HepG2 (cell line): ENCODE measurements at regions not wholly inside any gene's neighbourhood (a gene's known extent, or its start where the extent isn't known, plus 50 kb on each side); places are given as distances from the start of the nearest gene placed in this dataset.

Source experiments
- ATAC-seq: fragments of 200-7000 bp; cut with Tn5 transposase; 3 replicates; pipeline ENCODE4 v1.9.1; 2020; ENCODE audit warnings: mild to moderate bottlenecking, moderate library complexity
- BruUV-seq: library from RNA; stranded (reverse); fragments of 400-500 nt; replicated peaks from 2 replicates; lab custom pipeline; 2021; lab: Mats Ljungman, UMichigan
- CTCF ChIA-PET: fragments of 300-600 bp; formaldehyde crosslinking; extraction: SDS; loops from one replicate; lab custom pipeline; 2021; ENCODE audit warnings: low total read pairs, inconsistent platforms, low intra/inter-chr PET ratio; lab: Yijun Ruan, JAX
- POLR2A ChIA-PET: fragments of 350-600 bp; sonication (Branson Sonifier 250); formaldehyde crosslinking; loops from one replicate; lab custom pipeline; 2020; ENCODE audit warnings: antibody characterized with exemption, inconsistent platforms; lab: Yijun Ruan, JAX
- DNase-seq: peaks from one replicate; pipeline ENCODE4 v3.0.0-alpha.2; 2015; ENCODE audit warnings: low spot score
- FAIRE-seq: peaks from 3 replicates; lab custom pipeline; 2011; peaks lifted over from hg19 to GRCh38; lab: Jason Lieb, UNC
- H2AFZ ChIP-seq: one replicate; pipeline ENCODE4 v1.6.1; 2011; ENCODE audit warnings: low read length, inconsistent platforms
- H3K27ac ChIP-seq: fragments of 300-600 bp; 3 replicates; pipeline ENCODE4 v1.8.0; 2011; ENCODE audit warnings: mixed run types, mild to moderate bottlenecking, mixed read lengths, low read length, inconsistent platforms; ENCODE audit not compliant: insufficient read depth; ENCODE audit errors: extremely low read length
- H3K27me3 ChIP-seq, 2 experiments: fragments of 200-600 bp in 1 of 2; 2 replicates in 1 of 2; 3 replicates in 1 of 2; pipeline versions ENCODE4 v1.6.0 to v1.8.0; 2011; ENCODE audit warnings: low read length in 2 of 2, mild to moderate bottlenecking in 2 of 2, moderate library complexity in 2 of 2, inconsistent platforms in 1 of 2; ENCODE audit not compliant: insufficient read depth in 2 of 2, control insufficient read depth in 1 of 2
- H3K36me3 ChIP-seq, 2 experiments: fragments of 200-600 bp in 1 of 2; replicated peaks in 1 of 2; 2 replicates in 1 of 2; 3 replicates in 1 of 2; pipeline versions ENCODE4 v1.5.1 to v1.8.0; 2011; ENCODE audit warnings: low read length in 2 of 2, inconsistent platforms in 1 of 2; ENCODE audit not compliant: insufficient read depth in 2 of 2, control insufficient read depth in 1 of 2
- H3K4me1 ChIP-seq: 2 replicates; pipeline ENCODE4 v1.5.1; 2012; ENCODE audit warnings: low read length, inconsistent platforms; ENCODE audit not compliant: insufficient read depth
- H3K4me2 ChIP-seq: 2 replicates; pipeline ENCODE4 v1.6.0; 2011; ENCODE audit warnings: low read depth, low read length, inconsistent platforms
- H3K4me3 ChIP-seq, 3 experiments: fragments of 200-600 bp in 1 of 3; sonication (generic), shearing (Covaris generic) in 1 of 3; replicated peaks in 1 of 3; 2 replicates each; pipeline ENCODE4 v1.5.1; 2011 to 2016; ENCODE audit warnings: low read length in 3 of 3, inconsistent platforms in 2 of 3, low read depth in 2 of 3, mild to moderate bottlenecking in 2 of 3, control low read depth in 1 of 3, mixed read lengths in 1 of 3; ENCODE audit not compliant: insufficient read depth in 1 of 3
- H3K79me2 ChIP-seq: one replicate; pipeline ENCODE4 v1.6.1; 2011; ENCODE audit warnings: low read length, inconsistent platforms; ENCODE audit not compliant: insufficient read depth
- H3K9ac ChIP-seq: 2 replicates; pipeline ENCODE4 v1.6.0; 2011; ENCODE audit warnings: mild to moderate bottlenecking, low read depth, low read length, inconsistent platforms; ENCODE audit not compliant: insufficient read depth
- H3K9me3 ChIP-seq: 2 replicates; pipeline ENCODE4 v1.5.1; 2012; ENCODE audit warnings: mild to moderate bottlenecking, low read length
- H4K20me1 ChIP-seq: 2 replicates; pipeline ENCODE4 v1.6.0; 2011; ENCODE audit warnings: inconsistent platforms, mild to moderate bottlenecking, low read length, moderate library complexity; ENCODE audit not compliant: insufficient read depth
- CC2D1A ChIP-seq: sonication (generic); formaldehyde crosslinking; IDR thresholded peaks from 2 replicates; pipeline ENCODE4 v1.8.1; 2023; ENCODE audit warnings: mild to moderate bottlenecking, missing genetic modification reagents
- CHCHD3 ChIP-seq: sonication (generic); formaldehyde crosslinking; IDR thresholded peaks from 2 replicates; pipeline ENCODE4 v1.8.0; 2022; ENCODE audit warnings: mild to moderate bottlenecking, missing genetic modification reagents, moderate library complexity
- EZH2 ChIP-seq: conservative IDR thresholded peaks from 2 replicates; pipeline ENCODE4 v1.6.1; 2012; ENCODE audit warnings: mild to moderate bottlenecking, low read depth, low read length, moderate library complexity
- RELA ChIP-seq: sonication (generic); formaldehyde crosslinking; IDR thresholded peaks from 2 replicates; pipeline ENCODE4 v1.4.0; 2020; ENCODE audit warnings: missing genetic modification reagents
- RFX5 ChIP-seq: IDR thresholded peaks from 2 replicates; pipeline ENCODE4 v1.6.1; 2011; ENCODE audit warnings: low read depth, low read length, improper control_type of control experiment
- RFXAP ChIP-seq: sonication (generic); formaldehyde crosslinking; IDR thresholded peaks from 2 replicates; pipeline ENCODE4 v1.4.0; 2020; ENCODE audit warnings: missing genetic modification reagents, borderline replicate concordance
- SIX4 ChIP-seq: sonication (generic); formaldehyde crosslinking; IDR thresholded peaks from 2 replicates; pipeline ENCODE4 v1.4.0; 2020; ENCODE audit warnings: missing genetic modification reagents
- SRSF1 ChIP-seq: fragments of 200-400 bp; formaldehyde crosslinking; optimal IDR thresholded peaks from 2 replicates; pipeline ENCODE3; 2017; ENCODE audit warnings: mild to moderate bottlenecking, low read depth, low read length, moderate library complexity
- TCF7 ChIP-seq: sonication (generic); IDR thresholded peaks from 2 replicates; pipeline ENCODE4 v1.6.1; 2016; ENCODE audit warnings: antibody characterized with exemption, low read depth
- TCF7L2 ChIP-seq: IDR thresholded peaks from 2 replicates; pipeline ENCODE4 v1.6.1; 2011; ENCODE audit warnings: mild to moderate bottlenecking, low read depth, low read length, moderate library complexity
- ZNF160 ChIP-seq: sonication (generic); formaldehyde crosslinking; IDR thresholded peaks from 2 replicates; pipeline ENCODE4 v1.8.0; 2022; ENCODE audit warnings: mild to moderate bottlenecking, inconsistent platforms, missing genetic modification reagents
- ZSCAN25 ChIP-seq: sonication (generic); formaldehyde crosslinking; IDR thresholded peaks from 2 replicates; pipeline ENCODE4 v1.8.0; 2022; ENCODE audit warnings: mild to moderate bottlenecking, missing genetic modification reagents
- WGBS: methylation state at CpG from one replicate; pipeline ENCODE4 v1.1.6; 2017; ENCODE audit warnings: low lambda C conversion rate; 5-methylcytosine and 5-hydroxymethylcytosine counted together
- in situ Hi-C: cut with HindIII; loops from 2 replicates; pipeline ENCODE4 v1.10.0; 2017; ENCODE audit warnings: low pct_unique_long_range_greater_than_20kb; ENCODE audit not compliant: extremely low pct_ligation_motif_present
- intact Hi-C: fragments of 100-400 bp; cut with micrococcal nuclease; formaldehyde crosslinking; loops from one replicate; pipeline ENCODE4 v1.10.0; 2022; ENCODE audit not compliant: unreplicated experiment
- TF ChIP-seq, protein P1 (sequence below): sonication (generic); formaldehyde crosslinking; IDR thresholded peaks from 2 replicates; pipeline ENCODE4 v1.8.0; 2022; ENCODE audit warnings: mild to moderate bottlenecking, missing genetic modification reagents, moderate library complexity
- TF ChIP-seq, protein P2 (sequence below): IDR thresholded peaks from 2 replicates; pipeline ENCODE4 v1.6.1; 2016; ENCODE audit warnings: missing genetic modification reagents, missing compliant biosample characterization

DNA sequence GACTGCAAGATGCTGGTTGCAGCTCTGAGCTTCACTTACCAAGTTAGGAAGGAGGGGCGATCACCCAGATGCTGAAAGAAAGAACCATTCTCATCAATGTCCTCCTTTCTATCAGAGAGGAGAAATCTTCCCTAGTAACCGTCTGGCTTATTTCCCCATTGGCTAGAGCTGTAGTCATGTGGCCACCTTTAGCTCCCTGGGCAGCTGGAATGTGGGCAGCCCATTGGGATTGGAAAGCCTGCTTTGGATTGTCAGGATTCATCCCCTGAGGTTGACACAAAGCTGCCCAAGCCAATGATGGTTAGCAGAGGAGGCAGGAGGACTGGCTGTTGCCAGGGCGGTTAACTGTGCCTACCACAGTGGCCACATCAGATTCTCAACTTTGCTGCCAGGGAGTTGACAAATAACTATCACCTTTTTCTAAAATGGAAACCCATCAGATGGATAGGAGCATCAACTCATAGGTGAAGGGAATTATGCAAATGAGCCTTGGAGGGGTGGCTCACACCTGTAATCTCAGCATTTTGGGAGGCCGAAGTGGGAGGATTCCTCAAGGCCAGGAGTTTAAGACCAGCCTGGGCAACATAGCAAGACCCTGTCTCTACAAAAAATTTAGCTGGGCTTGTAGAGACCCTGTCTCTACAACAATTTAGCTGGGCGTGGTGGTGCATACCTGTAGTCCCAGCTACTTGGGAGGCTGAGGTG is 206.4 kb upstream of the GALNT17 start:
- no peak overlapping the region for H3K4me3 ChIP-seq
- no peaks in the 10 kb centered on the region for H3K9me3 ChIP-seq
- ChIA-PET CTCF (no interaction called here), POLR2A (no interaction called here)
- TF ChIP-seq RFX5 (peak; percentile 85), CC2D1A (no peak)
- no peak overlapping the region for H3K9ac ChIP-seq
- no peak overlapping the region for H3K27ac ChIP-seq
- ATAC-seq (no peak; the same call in 2 of the 3 replicates), FAIRE-seq (no peak), DNase-seq (no peak)
- no peaks in the 10 kb centered on the region for H4K20me1 ChIP-seq
- in situ Hi-C loops (no loop called here), intact Hi-C loops (no loop called here)
- no peaks in the 10 kb centered on the region for H3K36me3 ChIP-seq
- H3K4me1 ChIP-seq: no peaks in the 10 kb centered on the region
- no peaks in the 10 kb centered on the region for H3K79me2 ChIP-seq
- H2AFZ ChIP-seq: no peak overlapping the region
- peaks cover 0 to 5% of the 10 kb centered on the region in 2 experiments; a peak in 1 of 5 replicates for H3K27me3 ChIP-seq
- no TSS peak for BruUV-seq
- WGBS: 23% methylated on average over 4 of the region's 5 CpGs
- no peak overlapping the region for H3K4me2 ChIP-seq

DNA sequence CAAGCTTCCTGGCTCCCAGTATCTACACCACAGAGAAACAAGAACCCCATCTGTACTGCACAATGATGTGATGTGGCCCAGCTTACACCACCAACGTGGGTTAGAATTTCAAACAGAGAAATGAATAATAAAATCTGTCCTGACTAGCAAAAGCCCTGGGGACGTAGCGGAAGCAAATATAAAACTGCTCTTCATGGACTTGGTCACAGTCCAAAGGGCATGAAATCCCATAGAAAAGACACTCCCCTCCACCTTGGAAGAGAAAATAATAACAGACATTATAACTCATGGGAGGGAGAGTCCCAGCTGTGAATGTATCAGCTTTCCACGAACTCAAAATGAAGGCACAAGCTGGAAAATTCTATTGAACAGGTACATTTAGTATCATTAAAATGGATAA is 205.3 kb upstream of the GALNT17 start:
- intact Hi-C loops (no loop called here), in situ Hi-C loops (no loop called here)
- Histone ChIP-seq H3K27me3 (peaks cover 0 to 5% of the 10 kb centered on the region in 2 experiments; a peak in 1 of 5 replicates), H3K4me2 (no peak overlapping the region), H3K27ac (no peak overlapping the region), H2AFZ (no peak overlapping the region), H3K4me3 (no peak overlapping the region), H4K20me1 (no peaks in the 10 kb centered on the region), H3K4me1 (no peaks in the 10 kb centered on the region), H3K36me3 (no peaks in the 10 kb centered on the region), H3K9ac (no peak overlapping the region), H3K9me3 (no peaks in the 10 kb centered on the region), H3K79me2 (no peaks in the 10 kb centered on the region)
- FAIRE-seq: no peak
- no peak for DNase-seq
- ChIA-PET CTCF (no interaction called here), POLR2A (no interaction called here)
- ATAC-seq: no peak
- TF ChIP-seq CHCHD3: no peak
- no peak for TF ChIP-seq EZH2
- no peak for TF ChIP-seq ZNF160 (CRISPR knock-in tag)
- no peak for TF ChIP-seq SIX4 (CRISPR knock-in tag)
- no peak for TF ChIP-seq TCF7L2
- TF ChIP-seq TCF7: no peak
- TF ChIP-seq SRSF1: no peak
- TF ChIP-seq, protein P1, sequence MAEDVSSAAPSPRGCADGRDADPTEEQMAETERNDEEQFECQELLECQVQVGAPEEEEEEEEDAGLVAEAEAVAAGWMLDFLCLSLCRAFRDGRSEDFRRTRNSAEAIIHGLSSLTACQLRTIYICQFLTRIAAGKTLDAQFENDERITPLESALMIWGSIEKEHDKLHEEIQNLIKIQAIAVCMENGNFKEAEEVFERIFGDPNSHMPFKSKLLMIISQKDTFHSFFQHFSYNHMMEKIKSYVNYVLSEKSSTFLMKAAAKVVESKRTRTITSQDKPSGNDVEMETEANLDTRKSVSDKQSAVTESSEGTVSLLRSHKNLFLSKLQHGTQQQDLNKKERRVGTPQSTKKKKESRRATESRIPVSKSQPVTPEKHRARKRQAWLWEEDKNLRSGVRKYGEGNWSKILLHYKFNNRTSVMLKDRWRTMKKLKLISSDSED (CRISPR knock-in tag): no peak
- no peak for TF ChIP-seq RELA (CRISPR knock-in tag)
- TF ChIP-seq RFXAP (CRISPR knock-in tag): no peak
- TF ChIP-seq, protein P2, sequence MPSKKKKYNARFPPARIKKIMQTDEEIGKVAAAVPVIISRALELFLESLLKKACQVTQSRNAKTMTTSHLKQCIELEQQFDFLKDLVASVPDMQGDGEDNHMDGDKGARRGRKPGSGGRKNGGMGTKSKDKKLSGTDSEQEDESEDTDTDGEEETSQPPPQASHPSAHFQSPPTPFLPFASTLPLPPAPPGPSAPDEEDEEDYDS: no peak
- TF ChIP-seq ZSCAN25: no peak
- 14% methylated on average over 4 of the region's 4 CpGs for WGBS
- BruUV-seq: no TSS peak
